ENCODE measurements at regions not wholly inside any gene's neighbourhood (a gene's known extent, or its start where the extent isn't known, plus 50 kb on each side); places are given as distances from the start of the nearest gene placed in this dataset.

- no peaks in the 10 kb centered on the region for H3K23me2 ChIP-seq (ENCODE audit: low read depth, low read length)
- POLR2A ChIA-PET (ENCODE audit: partially characterized antibody): interaction anchor here (1.5 kb wide), 1 partner anchor 13 kb away, joined by 6 read pairs; no protein-coding TSS in a partner anchor
- H3K4me3 ChIP-seq (ENCODE audit: extremely low read depth in 1 of 4, insufficient read depth in 2 of 4, low read depth in 3 of 4, low read length in 4 of 4): no peak overlapping the region
- TF ChIP-seq RAD21 (IDR thresholded peaks at IDR 0.05 in 1 of 2, conservative IDR thresholded peaks at IDR 0.05 in 1 of 2; ENCODE audit: low read depth in 2 of 2, low read length in 2 of 2) (peak in 1 of 2 experiments; percentile 16; a peak in 1 of 4 replicates), SP1 (IDR thresholded peaks at IDR 0.05; ENCODE audit: low read depth, low read length) (no peak), TCF12 (IDR thresholded peaks at IDR 0.05; ENCODE audit: low read depth, low read length) (no peak), CTCF (IDR thresholded peaks at IDR 0.05; ENCODE audit: control extremely low read depth in 1 of 3, insufficient read depth in 1 of 3, low read depth in 1 of 3, low read length in 3 of 3) (peak in 1 of 3 experiments; percentile 5; a peak in 1 of 4 replicates)
- no peak for DNase-seq (ENCODE audit: low read depth in 1 of 2, low spot score in 2 of 2)
- H2BK120ac ChIP-seq (replicated peaks; ENCODE audit: low read depth, low read length): no peak overlapping the region
- no peak overlapping the region for H2AFZ ChIP-seq (ENCODE audit: low read length)
- WGBS, 2 experiments (ENCODE audit: extremely low coverage in 1 of 2, insufficient coverage in 1 of 2, insufficient read length in 1 of 2, insufficient replicate concordance in 2 of 2, low coverage in 1 of 2, low lambda C conversion rate in 2 of 2, missing lambda C conversion rate in 1 of 2): 100% methylated on average over 1 of the region's 1 CpG; no CpG with 5 or more reads in 1 of the 2 experiments
- peak overlapping the region; percentile 50 for H4K91ac ChIP-seq (replicated peaks; ENCODE audit: insufficient read length, low read length)
- no peaks in the 10 kb centered on the region for H4K20me1 ChIP-seq (replicated peaks in 1 of 2; ENCODE audit: control insufficient read depth in 1 of 2, insufficient read depth in 2 of 2, low read length in 2 of 2)
- H2BK20ac ChIP-seq (ENCODE audit: low read length): no peak overlapping the region
- no peak overlapping the region for H3K56ac ChIP-seq (replicated peaks; ENCODE audit: insufficient read length, low read depth, low read length)
- no peak overlapping the region for H3K14ac ChIP-seq (ENCODE audit: insufficient read length)
- H3K4me1 ChIP-seq (replicated peaks in 1 of 4; ENCODE audit: control insufficient read depth in 3 of 4, insufficient read depth in 4 of 4, low read length in 3 of 4): peaks cover 7 to 21% (median 13%) of the 10 kb centered on the region in 4 experiments; a peak in 5 of 7 replicates
- no peak overlapping the region for H3K27ac ChIP-seq (ENCODE audit: low read depth, low read length)
- H3K18ac ChIP-seq (ENCODE audit: extremely low read depth, low read length): 0 out of 2 replicates have a peak overlapping the region, but pooled peaks have one; percentile 14
- H4K5ac ChIP-seq (ENCODE audit: insufficient read length, low read depth, low read length): no peak overlapping the region
- no peak overlapping the region for H4K8ac ChIP-seq (ENCODE audit: extremely low read depth, insufficient read depth, low read length)
- H2BK15ac ChIP-seq (ENCODE audit: low read length): no peak overlapping the region
- no peak overlapping the region for H3K4me2 ChIP-seq (ENCODE audit: insufficient read depth in 1 of 2, low read depth in 2 of 2, low read length in 2 of 2)
- H3K4ac ChIP-seq (replicated peaks; ENCODE audit: insufficient read length, low read depth, low read length): no peak overlapping the region
- no peaks in the 10 kb centered on the region for H3K27me3 ChIP-seq (replicated peaks in 1 of 4; ENCODE audit: control insufficient read depth in 3 of 4, extremely low read depth in 1 of 4, insufficient read depth in 3 of 4, low read length in 3 of 4)
- CTCF ChIA-PET (ENCODE audit: partially characterized antibody): interaction anchor here (0.9 to 5.8 kb wide), 9 partner anchors 15 to 139 kb away, joined by 3 to 101 read pairs (median 6); partner anchors contain the start of gene RIPOR2
- peaks cover 0 to 6% of the 10 kb centered on the region in 2 experiments; a peak in 2 of 4 replicates for H3K9me3 ChIP-seq (ENCODE audit: insufficient read depth in 2 of 2, low read depth in 1 of 2, low read length in 1 of 2)
- FAIRE-seq: no peak
- no peak overlapping the region for H3K23ac ChIP-seq (ENCODE audit: insufficient read length)
- peaks cover 0 to 6% (median 0%) of the 10 kb centered on the region in 4 experiments; a peak in 2 of 8 replicates for H3K36me3 ChIP-seq (ENCODE audit: control insufficient read depth in 2 of 4, insufficient read depth in 4 of 4, low read length in 3 of 4)
- H3K79me1 ChIP-seq (ENCODE audit: low read depth, low read length): no peaks in the 10 kb centered on the region
- no peaks in the 10 kb centered on the region for H3K79me2 ChIP-seq (ENCODE audit: control insufficient read depth in 1 of 2, insufficient read depth in 2 of 2, low read length in 2 of 2)
- H2BK5ac ChIP-seq (ENCODE audit: low read depth, low read length): no peak overlapping the region
- no peak overlapping the region for H2AK5ac ChIP-seq (ENCODE audit: low read depth, low read length)
- H2BK12ac ChIP-seq (ENCODE audit: low read depth, low read length): no peak overlapping the region
- H3K9ac ChIP-seq (replicated peaks in 1 of 4; ENCODE audit: extremely low read depth in 1 of 4, low read depth in 3 of 4, low read length in 3 of 4): no peak overlapping the region
Measured at GRCh38 chr6:24994812-24995211, 59.1 kb upstream of the RIPOR2 start.

All from H1 (cell line).